ENCODE measurements at regions not wholly inside any gene's neighbourhood (a gene's known extent, or its start where the extent isn't known, plus 50 kb on each side); places are given as distances from the start of the nearest gene placed in this dataset.

DNA sequence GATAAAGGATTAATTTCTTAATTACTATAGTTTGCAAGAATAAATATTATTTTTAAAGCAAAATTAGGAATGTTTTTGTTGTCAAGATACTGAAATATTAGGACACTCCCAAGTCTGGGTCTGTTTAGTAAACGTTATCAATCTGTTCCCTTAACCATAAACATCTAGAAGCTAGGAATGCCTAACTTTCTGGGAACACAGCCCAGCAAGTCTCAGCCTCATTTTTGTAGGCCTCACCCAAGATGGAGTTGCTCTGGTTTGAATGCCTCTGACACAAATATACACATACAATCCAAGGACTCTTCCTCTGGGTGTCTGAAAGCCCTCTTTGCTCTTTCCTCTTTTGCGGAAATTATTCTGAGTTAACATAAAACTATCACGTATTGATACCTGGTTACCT lies 487.4 kb upstream of the CELF2 start:
- DNase-seq = no peak

- no peak for DNase-seq
Measured at GRCh38 chr10:10532236-10532635, 485.4 kb upstream of the CELF2 start.

DNA sequence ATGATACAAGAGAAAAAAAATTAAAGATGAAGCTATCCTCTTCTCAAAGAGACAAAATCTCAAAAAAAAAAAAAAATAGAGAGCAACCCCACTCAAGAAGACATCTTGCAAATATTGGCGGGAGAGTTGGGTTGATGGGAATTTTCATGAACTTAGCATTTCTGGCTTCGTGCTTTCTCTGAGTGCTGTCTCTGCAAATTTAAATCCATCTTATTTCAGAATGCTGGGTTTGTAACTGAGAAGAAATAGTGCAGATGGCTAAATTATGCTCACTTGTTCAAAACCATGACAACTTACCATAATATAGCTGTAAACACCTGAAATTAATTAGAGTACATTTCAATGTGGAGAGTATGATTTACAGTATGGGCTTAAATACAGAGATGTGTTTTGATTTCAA lies 484.8 kb upstream of the CELF2 start:
- no peak for DNase-seq

- DNase-seq = no peak
Measured at GRCh38 chr10:10533437-10533836, 484.2 kb upstream of the CELF2 start.

- DNase-seq = no peak
Measured at GRCh38 chr10:10538326-10538725, 479.3 kb upstream of the CELF2 start.

DNA sequence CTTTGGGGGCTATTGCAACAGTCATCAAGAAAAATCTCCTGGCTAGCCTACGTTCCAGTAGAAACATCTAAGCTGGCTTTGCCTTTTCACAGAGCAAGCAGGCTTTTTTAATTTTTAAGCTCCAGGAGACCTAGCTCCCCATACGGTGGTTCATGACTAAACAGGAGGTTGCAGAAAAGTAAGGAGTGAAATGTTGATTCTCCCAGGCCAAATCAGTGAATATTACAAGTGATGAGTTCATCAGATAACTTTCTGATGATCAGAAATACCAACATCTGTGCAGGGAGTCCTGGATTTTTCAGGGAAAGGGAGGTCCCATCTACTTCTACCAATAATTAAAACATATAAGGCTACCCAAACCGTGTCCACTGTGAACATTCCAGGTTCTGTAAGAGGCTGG lies 477.3 kb upstream of the CELF2 start:
- DNase-seq = no peak

DNA sequence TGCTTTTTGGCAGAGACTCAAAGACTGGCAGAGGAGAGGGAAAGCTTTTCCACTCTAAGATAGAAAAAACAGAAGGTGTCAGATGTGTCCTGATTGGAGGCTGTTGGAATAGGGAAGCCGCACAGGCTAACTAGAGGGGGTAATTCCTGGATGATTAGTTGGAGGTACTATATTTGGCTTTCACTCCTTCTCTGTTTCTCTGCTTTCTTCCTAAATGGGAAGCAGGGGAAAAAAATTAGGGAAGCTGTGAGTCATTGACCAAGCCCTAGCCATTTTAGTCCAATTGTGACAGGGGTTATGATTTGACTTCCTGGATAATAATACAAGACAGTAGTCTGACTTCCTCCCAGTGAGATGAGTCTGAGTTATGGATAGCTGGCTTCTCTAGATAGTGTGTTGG lies 475.2 kb upstream of the CELF2 start:
- no peak for DNase-seq

DNA sequence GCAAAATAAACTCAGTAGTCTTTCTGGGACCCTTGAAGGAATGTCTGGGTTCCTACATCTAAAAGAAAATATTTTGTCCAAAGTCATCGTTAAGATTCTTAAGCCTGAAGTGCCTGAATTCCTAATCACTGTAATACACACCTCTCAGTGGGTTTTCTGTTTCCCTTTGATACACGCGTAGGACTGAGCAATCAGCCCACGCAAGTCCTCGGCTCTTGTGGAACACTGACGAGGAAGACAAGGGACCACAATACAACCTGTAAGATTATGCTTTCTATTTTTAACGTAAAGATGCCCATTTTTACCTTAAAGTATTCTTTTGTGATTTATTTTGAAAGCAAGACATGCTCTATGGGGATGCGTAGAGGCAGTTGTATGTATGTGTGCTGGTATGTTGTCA lies 472.8 kb upstream of the CELF2 start:
- no peak for DNase-seq

GRCh38 chr10:10545771-10546170 lies 471.9 kb upstream of the CELF2 start:
- no peak for DNase-seq

DNA sequence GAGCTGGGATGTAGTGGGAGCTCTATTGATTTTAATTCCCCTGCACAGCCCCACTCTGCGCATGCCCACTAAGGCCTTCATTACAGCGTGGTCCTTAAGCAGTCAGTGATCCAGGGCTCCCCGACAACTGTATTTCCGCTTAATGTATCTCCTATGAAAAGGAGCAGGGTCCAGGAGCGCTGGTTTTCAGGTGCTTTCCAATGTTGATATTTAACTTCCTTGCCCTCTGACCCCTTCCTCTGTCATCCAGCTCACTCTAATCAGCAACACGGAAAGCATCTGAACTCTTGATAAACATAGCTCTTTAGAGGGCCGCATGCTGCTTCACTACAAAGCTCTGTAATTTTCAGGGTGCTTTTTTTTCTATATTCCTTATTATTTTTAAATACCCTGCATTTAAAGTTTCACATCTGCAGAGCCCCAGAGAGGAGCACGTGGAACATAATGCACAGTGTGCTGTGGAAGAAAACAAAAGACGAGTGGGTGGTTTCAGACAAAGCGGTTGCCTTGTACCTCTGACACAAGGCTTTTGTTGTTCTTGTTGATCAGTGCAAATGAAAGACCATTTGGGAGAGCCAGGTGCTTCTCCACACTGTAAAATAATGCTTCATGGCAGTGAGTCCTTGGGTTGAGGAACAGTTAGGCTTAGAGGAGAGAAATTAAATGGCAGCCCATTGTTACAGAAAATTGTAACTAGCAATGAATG lies 465.9 kb upstream of the CELF2 start:
- DNase-seq = peak; percentile 56

- DNase-seq = no peak
Measured at GRCh38 chr10:10552948-10553347, 464.7 kb upstream of the CELF2 start.

GRCh38 chr10:10564081-10564794 lies 453.4 kb upstream of the CELF2 start:
- DNase-seq = no peak

DNA sequence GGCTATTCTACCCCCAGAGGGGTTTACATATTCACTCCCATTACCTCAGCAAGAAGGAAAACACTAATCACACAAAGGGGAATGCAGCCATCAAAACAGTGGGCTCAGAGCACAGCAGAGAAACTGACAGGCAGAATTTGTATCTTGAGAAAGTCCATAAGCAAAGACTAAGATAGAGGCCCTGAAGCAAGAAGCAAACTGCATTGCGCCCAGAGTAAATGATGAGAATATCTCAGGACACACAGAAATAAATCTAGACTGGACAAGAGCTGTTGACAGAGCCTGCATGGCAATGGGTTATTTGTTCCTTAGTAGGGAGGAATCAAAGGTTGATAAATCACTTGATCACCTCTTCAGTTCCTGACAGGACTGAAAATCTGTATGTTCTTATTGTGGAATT lies 440.7 kb upstream of the CELF2 start:
- no peak for DNase-seq

GRCh38 chr10:10579709-10580108 lies 438.0 kb upstream of the CELF2 start:
- DNase-seq = no peak

GRCh38 chr10:10584161-10584560 lies 433.5 kb upstream of the CELF2 start:
- DNase-seq = no peak

- DNase-seq = no peak
Measured at GRCh38 chr10:10587744-10588393, 429.8 kb upstream of the CELF2 start.

DNA sequence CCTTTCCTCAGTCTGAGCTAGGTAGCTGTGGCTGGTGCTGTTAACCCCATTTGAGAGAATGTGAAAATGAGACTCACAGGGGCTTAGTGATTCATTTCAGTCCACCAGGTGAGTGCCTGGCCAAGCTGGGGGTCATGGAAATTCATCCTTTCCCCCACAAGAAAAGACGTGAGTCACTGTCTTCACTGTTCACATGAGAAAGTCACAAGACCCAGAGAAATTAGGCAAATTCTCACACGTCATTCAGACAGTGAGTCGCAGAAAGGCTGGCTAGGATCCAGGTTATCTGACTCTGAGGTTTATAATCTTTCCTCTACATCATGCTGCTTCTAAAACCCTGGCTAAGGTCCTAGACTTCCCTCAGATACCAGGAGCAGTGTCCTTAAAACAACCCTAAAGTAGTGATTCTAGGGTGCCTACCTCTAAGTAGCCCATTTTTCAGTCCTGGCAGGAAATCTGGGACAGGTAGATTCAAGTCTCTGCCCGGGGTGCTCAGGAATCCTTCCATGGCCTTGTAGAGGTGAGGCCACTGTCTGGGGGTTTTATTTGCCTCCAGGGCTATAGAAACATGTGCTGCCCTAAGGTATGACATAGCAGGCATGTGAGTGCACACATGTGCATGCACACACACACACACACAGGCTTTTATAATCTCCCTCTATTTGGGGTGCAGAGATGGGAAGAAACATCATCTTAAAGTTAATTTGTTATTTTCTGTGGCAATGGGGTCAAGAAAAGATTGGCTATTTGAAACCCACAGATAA lies 427.9 kb upstream of the CELF2 start:
- no peak for DNase-seq

DNA sequence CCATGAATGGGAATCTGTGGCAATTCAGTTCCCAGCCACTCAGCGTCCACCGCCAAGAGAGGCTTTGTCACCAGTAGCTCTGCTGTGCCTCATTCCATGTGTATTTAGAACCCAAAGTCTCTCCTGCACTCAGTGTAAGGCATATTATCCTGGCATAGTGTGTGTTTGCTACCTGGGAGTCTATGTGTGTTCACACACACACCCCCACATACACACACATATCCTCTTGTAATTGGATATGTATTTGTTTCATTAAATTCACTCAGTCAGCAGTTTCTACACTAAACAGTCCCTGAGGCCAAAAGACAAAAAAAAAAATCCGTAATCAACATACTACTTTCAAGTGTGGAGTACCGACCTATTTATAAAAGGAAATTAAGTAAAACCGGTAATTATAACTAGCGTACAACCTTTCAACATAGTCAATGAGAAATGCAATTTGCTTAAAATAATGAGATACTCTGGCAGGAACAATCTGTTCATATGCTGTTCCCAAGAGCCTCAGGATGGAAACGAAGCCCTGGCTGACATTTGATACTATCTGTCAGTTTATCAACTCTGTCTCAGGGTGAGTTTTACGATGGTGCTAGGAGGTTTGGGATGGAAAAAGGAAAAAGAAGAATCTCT lies 425.8 kb upstream of the CELF2 start:
- DNase-seq = no peak

- DNase-seq = no peak
Measured at GRCh38 chr10:10596256-10596655, 421.4 kb upstream of the CELF2 start.

DNA sequence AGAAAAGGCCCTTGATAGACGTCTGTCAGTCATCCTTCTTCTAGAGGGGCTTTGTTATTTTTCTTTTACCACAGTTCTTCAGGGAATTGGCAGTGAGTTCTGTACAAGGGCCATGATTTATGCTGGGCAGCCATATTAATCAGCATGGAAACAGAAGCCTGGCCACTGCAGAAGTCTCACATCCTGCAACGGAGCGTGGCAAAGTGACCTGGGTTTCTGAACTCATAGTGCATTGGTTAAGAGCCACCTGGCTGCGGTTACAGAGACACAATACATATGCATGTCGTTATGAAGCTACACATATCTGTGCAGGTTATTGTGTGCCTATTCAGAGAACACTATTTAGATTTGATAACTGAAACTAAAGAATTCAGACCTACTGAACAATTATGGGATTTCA lies 419.4 kb upstream of the CELF2 start:
- DNase-seq = no peak

- no peak for DNase-seq
Measured at GRCh38 chr10:10600004-10600403, 417.7 kb upstream of the CELF2 start.

DNA sequence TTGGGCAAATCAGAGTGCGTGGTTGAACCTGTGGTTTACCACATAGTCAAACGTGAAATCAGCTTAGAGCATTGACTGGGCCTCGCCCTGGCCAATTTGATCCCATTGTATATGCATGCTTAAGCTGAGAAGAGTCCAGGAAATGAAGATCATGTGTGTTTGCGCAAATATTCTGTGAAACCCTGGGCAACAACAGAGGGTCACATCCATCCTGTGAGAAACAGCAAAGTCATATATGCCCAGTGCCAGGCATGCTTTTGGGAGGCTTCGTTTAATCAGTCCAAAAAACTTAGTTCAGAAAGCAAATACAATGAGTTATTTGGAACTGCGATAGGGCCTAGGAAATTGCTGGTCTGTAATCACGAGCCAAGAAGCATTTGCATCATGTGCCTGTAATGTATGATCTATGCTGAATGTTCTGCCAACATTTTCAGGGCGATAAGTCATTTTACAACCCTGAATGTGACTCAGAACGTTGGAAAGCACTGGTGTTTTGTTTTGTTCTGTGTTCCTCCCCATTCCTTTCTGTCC lies 412.1 kb upstream of the CELF2 start:
- DNase-seq = no peak
